SK-N-SH (cell line): ENCODE measurements at regions not wholly inside any gene's neighbourhood (a gene's known extent, or its start where the extent isn't known, plus 50 kb on each side); places are given as distances from the start of the nearest gene placed in this dataset.

Source experiments
- EP300 ChIP-seq, 2 experiments: IDR thresholded peaks; 2 replicates each; pipeline versions ENCODE4 v1.4.0 to v1.6.1; 2012; ENCODE audit warnings: borderline replicate concordance in 1 of 2, low read depth in 1 of 2, low read length in 1 of 2
- EZH2phosphoT487 ChIP-seq: fragments of 200-600 bp; sonication (generic); IDR thresholded peaks from 2 replicates; pipeline ENCODE4 v1.6.1; 2017; ENCODE audit warnings: low read depth, mixed run types, mild to moderate bottlenecking, antibody characterized with exemption, moderate library complexity, borderline replicate concordance
- RAD21 ChIP-seq: IDR thresholded peaks from 2 replicates; pipeline ENCODE4 v1.6.1; 2012; ENCODE audit warnings: mild to moderate bottlenecking, low read length

DNA sequence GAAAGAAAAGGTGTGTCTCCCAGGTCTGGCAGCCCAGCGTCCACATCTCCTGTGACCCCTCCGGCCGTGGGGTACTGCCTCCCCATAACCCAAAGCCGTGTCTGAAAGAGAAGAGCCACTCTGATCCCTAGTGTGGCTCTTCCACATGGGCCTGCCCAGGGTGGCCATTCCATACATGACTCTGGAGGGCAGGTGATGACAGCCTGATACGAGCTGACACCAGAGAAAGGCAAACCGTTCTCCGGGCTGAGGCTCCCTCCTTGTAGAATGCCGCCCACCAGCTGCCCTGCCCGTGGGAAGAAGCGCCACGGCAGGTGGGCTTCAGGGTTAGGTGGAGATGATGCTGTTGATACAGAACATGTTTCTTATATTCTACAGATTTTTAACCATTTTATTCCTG, 451.6 kb upstream of the SALL3 start:
- TF ChIP-seq EP300 (IDR thresholded peaks at IDR 0.05; ENCODE audit: borderline replicate concordance in 1 of 2, low read depth in 1 of 2, low read length in 1 of 2) (no peak), EZH2phosphoT487 (no peak), RAD21 (no peak)
